Activated CD8-positive, alpha-beta T cell treated with anti-CD3 and anti-CD28 coated beads for 36 hours (primary cell): ENCODE measurements at regions not wholly inside any gene's neighbourhood (a gene's known extent, or its start where the extent isn't known, plus 50 kb on each side); places are given as distances from the start of the nearest gene placed in this dataset.

Experiments used
- ATAC-seq: fragments of 200-7000 bp; cut with Tn5 transposase; one replicate; pipeline ENCODE4 v1.10.0; 2021; ENCODE audit warnings: mild to moderate bottlenecking, moderate library complexity
- CTCF ChIA-PET: fragments of 350-600 bp; sonication (Branson Sonifier 250); formaldehyde crosslinking; loops from one replicate; lab custom pipeline; 2021; ENCODE audit warnings: antibody characterized with exemption; lab: Charles Lee
- POLR2A ChIA-PET: fragments of 350-600 bp; sonication (Branson Sonifier 250); formaldehyde crosslinking; loops from one replicate; lab custom pipeline; 2021; ENCODE audit warnings: antibody characterized with exemption; lab: Charles Lee
- DNase-seq: peaks from one replicate; pipeline ENCODE4 v3.0.0-alpha.2; 2020
- H3K27ac Mint-ChIP-seq: one replicate; pipeline ENCODE4 v1.8.0; 2021; ENCODE audit warnings: mild to moderate bottlenecking, mixed read lengths
- H3K27me3 Mint-ChIP-seq: one replicate; pipeline ENCODE4 v1.8.0; 2021; ENCODE audit warnings: mixed read lengths
- H3K36me3 Mint-ChIP-seq: one replicate; pipeline ENCODE4 v1.8.0; 2021; ENCODE audit warnings: low read depth, mixed read lengths
- H3K4me1 Mint-ChIP-seq: one replicate; pipeline ENCODE4 v1.8.0; 2021; ENCODE audit warnings: low read depth, mixed read lengths
- H3K4me3 Mint-ChIP-seq: one replicate; pipeline ENCODE4 v1.8.0; 2021; ENCODE audit warnings: mild to moderate bottlenecking, moderate library complexity, mixed read lengths
- H3K9me3 Mint-ChIP-seq: one replicate; pipeline ENCODE4 v1.8.0; 2021; ENCODE audit warnings: mixed read lengths
- CTCF ChIP-seq: fragments of 200-600 bp; IDR thresholded peaks from one replicate; pipeline ENCODE4 v1.8.0; 2022; ENCODE audit warnings: antibody characterized with exemption, mild to moderate bottlenecking
- intact Hi-C: fragments of 100-400 bp; cut with micrococcal nuclease; formaldehyde crosslinking; loops from one replicate; pipeline ENCODE4 v1.10.0; 2022

- CTCF ChIA-PET, result no interaction called here
- Mint-ChIP-seq H3K4me3 (no peak overlapping the region), H3K27ac (no peak overlapping the region), H3K27me3 (no peaks in the 10 kb centered on the region), H3K9me3 (peaks cover 4% of the 10 kb centered on the region), H3K36me3 (no peaks in the 10 kb centered on the region), H3K4me1 (no peaks in the 10 kb centered on the region)
- intact Hi-C loops, result no loop called here
- POLR2A ChIA-PET, result no interaction called here
- no peak for TF ChIP-seq CTCF
- ATAC-seq, result no peak
- no peak for DNase-seq
These were observed 174.5 kb downstream of the ZNF365 start for GRCh38 chr10:62548686-62549085.

GRCh38 chr10:62550173-62550572 lies 176.0 kb downstream of the ZNF365 start:
- Mint-ChIP-seq H3K36me3 (no peaks in the 10 kb centered on the region), H3K27ac (no peak overlapping the region), H3K9me3 (no peaks in the 10 kb centered on the region), H3K27me3 (no peaks in the 10 kb centered on the region), H3K4me1 (no peaks in the 10 kb centered on the region), H3K4me3 (no peak overlapping the region)
- DNase-seq, result no peak
- TF ChIP-seq CTCF, result no peak
- ChIA-PET POLR2A (no interaction called here), CTCF (no interaction called here)
- intact Hi-C loops, result no loop called here
- no peak for ATAC-seq

GRCh38 chr10:62554632-62555199 lies 180.5 kb downstream of the ZNF365 start:
- Mint-ChIP-seq H3K4me1 (no peaks in the 10 kb centered on the region), H3K27ac (no peak overlapping the region), H3K27me3 (peaks cover 12% of the 10 kb centered on the region), H3K36me3 (no peaks in the 10 kb centered on the region), H3K4me3 (no peak overlapping the region), H3K9me3 (no peaks in the 10 kb centered on the region)
- ChIA-PET CTCF (interaction anchor here (0.6 to 4.0 kb wide), 15 partner anchors 9 to 603 kb away, joined by 3 to 19 read pairs (median 3); no protein-coding TSS in a partner anchor), POLR2A (no interaction called here)
- peak; percentile 13 for DNase-seq
- intact Hi-C loops, result no loop called here
- peak; percentile 25 for TF ChIP-seq CTCF
- ATAC-seq, result peak; percentile 53

- no peak for TF ChIP-seq CTCF
- H3K27ac Mint-ChIP-seq, result no peak overlapping the region
- peaks cover 2% of the 10 kb centered on the region for H3K4me1 Mint-ChIP-seq
- ATAC-seq (no peak), DNase-seq (no peak)
- ChIA-PET CTCF (no interaction called here), POLR2A (no interaction called here)
- H3K36me3 Mint-ChIP-seq, result no peaks in the 10 kb centered on the region
- H3K9me3 Mint-ChIP-seq, result no peaks in the 10 kb centered on the region
- H3K27me3 Mint-ChIP-seq, result peaks cover 17% of the 10 kb centered on the region
- intact Hi-C loops, result no loop called here
- no peak overlapping the region for H3K4me3 Mint-ChIP-seq
These were observed 185.5 kb downstream of the ZNF365 start for GRCh38 chr10:62559481-62560200.

GRCh38 chr10:62560201-62560819 lies 186.1 kb downstream of the ZNF365 start:
- H3K4me1 Mint-ChIP-seq, result peaks cover 2% of the 10 kb centered on the region
- no peak for DNase-seq
- ATAC-seq, result no peak
- H3K27ac Mint-ChIP-seq, result no peak overlapping the region
- H3K4me3 Mint-ChIP-seq, result no peak overlapping the region
- peaks cover 17% of the 10 kb centered on the region for H3K27me3 Mint-ChIP-seq
- intact Hi-C loops, result no loop called here
- ChIA-PET CTCF (no interaction called here), POLR2A (no interaction called here)
- H3K9me3 Mint-ChIP-seq, result no peaks in the 10 kb centered on the region
- no peak for TF ChIP-seq CTCF
- no peaks in the 10 kb centered on the region for H3K36me3 Mint-ChIP-seq
